ENCODE measurements at regions not wholly inside any gene's neighbourhood (a gene's known extent, or its start where the extent isn't known, plus 50 kb on each side); places are given as distances from the start of the nearest gene placed in this dataset.

- TF ChIP-seq CTCF (IDR thresholded peaks at IDR 0.05; ENCODE audit: low read depth, low read length) (no peak), EZH2phosphoT487 (IDR thresholded peaks at IDR 0.05; ENCODE audit: low read depth) (no peak)
Measured at GRCh38 chr16:51849715-51850114, 697.2 kb downstream of the TOX3 start.
